Astrocyte (in vitro differentiated cells and primary cell): ENCODE measurements at regions not wholly inside any gene's neighbourhood (a gene's known extent, or its start where the extent isn't known, plus 50 kb on each side); places are given as distances from the start of the nearest gene placed in this dataset.

Experiments used
- DNase-seq: peaks from one replicate; pipeline ENCODE4 v3.0.0-alpha.2; 2010; ENCODE audit warnings: low read depth
- FAIRE-seq: peaks from 2 replicates; lab custom pipeline; 2011; peaks lifted over from hg19 to GRCh38; lab: Jason Lieb, UNC
- H2AFZ ChIP-seq: 2 replicates; pipeline ENCODE4 v1.6.0; 2012; ENCODE audit warnings: low read depth, low read length, inconsistent platforms
- H3K27ac ChIP-seq: 2 replicates; pipeline ENCODE4 v1.5.1; 2011; ENCODE audit warnings: low read depth, low read length, inconsistent platforms
- H3K27me3 ChIP-seq: 2 replicates; pipeline ENCODE4 v1.6.0; 2011; ENCODE audit warnings: low read length, inconsistent platforms; ENCODE audit not compliant: insufficient read depth
- H3K36me3 ChIP-seq: 2 replicates; pipeline ENCODE4 v1.5.1; 2011; ENCODE audit warnings: low read length, inconsistent platforms; ENCODE audit not compliant: insufficient read depth
- H3K4me1 ChIP-seq: 2 replicates; pipeline ENCODE4 v1.5.1; 2011; ENCODE audit warnings: low read length, inconsistent platforms; ENCODE audit not compliant: insufficient read depth
- H3K4me2 ChIP-seq: 2 replicates; pipeline ENCODE4 v1.6.0; 2012; ENCODE audit warnings: low read length, inconsistent platforms
- H3K4me3 ChIP-seq: 2 replicates; pipeline ENCODE4 v1.5.1; 2011; ENCODE audit warnings: low read depth, mild to moderate bottlenecking, low read length, inconsistent platforms; ENCODE audit not compliant: insufficient read depth
- H3K79me2 ChIP-seq: 2 replicates; pipeline ENCODE4 v1.6.0; 2012; ENCODE audit warnings: mild to moderate bottlenecking, low read length, inconsistent platforms; ENCODE audit not compliant: insufficient read depth
- H3K9ac ChIP-seq: 2 replicates; pipeline ENCODE4 v1.6.0; 2012; ENCODE audit warnings: mild to moderate bottlenecking, low read length, inconsistent platforms
- H3K9me3 ChIP-seq: 2 replicates; pipeline ENCODE4 v1.5.1; 2012; ENCODE audit warnings: low read depth, mild to moderate bottlenecking, low read length, inconsistent platforms; ENCODE audit not compliant: insufficient read depth
- H4K20me1 ChIP-seq: 2 replicates; pipeline ENCODE4 v1.6.0; 2012; ENCODE audit warnings: low read length, inconsistent platforms; ENCODE audit not compliant: insufficient read depth
- H3K27ac Mint-ChIP-seq: one replicate; pipeline ENCODE4 v1.8.0; 2021; ENCODE audit warnings: mild to moderate bottlenecking, mixed read lengths; ENCODE audit not compliant: unreplicated experiment
- H3K27me3 Mint-ChIP-seq: one replicate; pipeline ENCODE4 v1.8.0; 2021; ENCODE audit warnings: low read depth, mixed read lengths; ENCODE audit not compliant: unreplicated experiment
- H3K36me3 Mint-ChIP-seq: one replicate; pipeline ENCODE4 v1.8.0; 2021; ENCODE audit warnings: low read depth, mixed read lengths; ENCODE audit not compliant: unreplicated experiment
- H3K4me1 Mint-ChIP-seq: one replicate; pipeline ENCODE4 v1.8.0; 2021; ENCODE audit warnings: low read depth, mixed read lengths; ENCODE audit not compliant: unreplicated experiment
- H3K4me3 Mint-ChIP-seq: one replicate; pipeline ENCODE4 v1.8.0; 2021; ENCODE audit warnings: mild to moderate bottlenecking, moderate library complexity, mixed read lengths; ENCODE audit not compliant: unreplicated experiment
- H3K9me3 Mint-ChIP-seq: one replicate; pipeline ENCODE4 v1.8.0; 2021; ENCODE audit warnings: mild to moderate bottlenecking, mixed read lengths; ENCODE audit not compliant: unreplicated experiment
- CTCF ChIP-seq: IDR thresholded peaks from 2 replicates; pipeline ENCODE4 v1.5.1; 2011; ENCODE audit warnings: low read depth, mild to moderate bottlenecking, inconsistent platforms, low read length, moderate library complexity; ENCODE audit not compliant: insufficient read depth
- EZH2 ChIP-seq: IDR thresholded peaks from 2 replicates; pipeline ENCODE4 v1.6.1; 2012; ENCODE audit warnings: mild to moderate bottlenecking, low read length, inconsistent platforms; ENCODE audit not compliant: insufficient read depth

GRCh38 chrX:40165206-40165605 lies 67.4 kb upstream of the BCOR start:
- Histone ChIP-seq H3K27ac (no peak overlapping the region), H3K4me3 (no peak overlapping the region), H3K4me2 (no peak overlapping the region), H3K27me3 (no peaks in the 10 kb centered on the region), H4K20me1 (no peaks in the 10 kb centered on the region), H3K9ac (no peak overlapping the region), H2AFZ (no peak overlapping the region), H3K4me1 (peaks cover 20% of the 10 kb centered on the region), H3K9me3 (no peaks in the 10 kb centered on the region), H3K79me2 (no peaks in the 10 kb centered on the region), H3K36me3 (no peaks in the 10 kb centered on the region)
- no peak overlapping the region for H3K27ac Mint-ChIP-seq
- DNase-seq (no peak), FAIRE-seq (no peak)
- H3K36me3 Mint-ChIP-seq = no peaks in the 10 kb centered on the region
- no peak overlapping the region for H3K4me3 Mint-ChIP-seq
- H3K4me1 Mint-ChIP-seq = peaks cover 1% of the 10 kb centered on the region
- peaks cover 37% of the 10 kb centered on the region for H3K27me3 Mint-ChIP-seq
- no peak for TF ChIP-seq EZH2
- no peak for TF ChIP-seq CTCF
- H3K9me3 Mint-ChIP-seq = peaks cover 2% of the 10 kb centered on the region

GRCh38 chrX:40164751-40165150 lies 67.0 kb upstream of the BCOR start:
- Mint-ChIP-seq H3K9me3 (peaks cover 2% of the 10 kb centered on the region), H3K27ac (no peak overlapping the region), H3K36me3 (no peaks in the 10 kb centered on the region), H3K4me3 (no peak overlapping the region), H3K27me3 (peaks cover 37% of the 10 kb centered on the region), H3K4me1 (peaks cover 1% of the 10 kb centered on the region)
- Histone ChIP-seq H3K27me3 (no peaks in the 10 kb centered on the region), H4K20me1 (no peaks in the 10 kb centered on the region), H3K4me3 (no peak overlapping the region), H3K27ac (no peak overlapping the region), H3K79me2 (no peaks in the 10 kb centered on the region), H3K36me3 (no peaks in the 10 kb centered on the region), H3K4me1 (peaks cover 20% of the 10 kb centered on the region), H3K9me3 (no peaks in the 10 kb centered on the region), H3K4me2 (no peak overlapping the region), H3K9ac (no peak overlapping the region), H2AFZ (no peak overlapping the region)
- no peak for TF ChIP-seq EZH2
- no peak for TF ChIP-seq CTCF
- DNase-seq (no peak), FAIRE-seq (no peak)

- DNase-seq (no peak), FAIRE-seq (no peak)
- H3K4me3 Mint-ChIP-seq = peak overlapping the region; percentile 85
- Histone ChIP-seq H3K27me3 (no peaks in the 10 kb centered on the region), H3K9me3 (no peaks in the 10 kb centered on the region), H3K9ac (peak overlapping the region; percentile 73), H3K36me3 (no peaks in the 10 kb centered on the region), H3K4me2 (peak overlapping the region; percentile 84), H3K4me3 (peak overlapping the region; percentile 54), H3K79me2 (no peaks in the 10 kb centered on the region), H3K27ac (peak overlapping the region; percentile 19), H3K4me1 (peaks cover 5% of the 10 kb centered on the region), H4K20me1 (no peaks in the 10 kb centered on the region), H2AFZ (peak overlapping the region; percentile 88)
- no peak for TF ChIP-seq EZH2
- TF ChIP-seq CTCF = no peak
- peaks cover 4% of the 10 kb centered on the region for H3K9me3 Mint-ChIP-seq
- peaks cover 1% of the 10 kb centered on the region for H3K4me1 Mint-ChIP-seq
- no peaks in the 10 kb centered on the region for H3K36me3 Mint-ChIP-seq
- peak overlapping the region; percentile 72 for H3K27ac Mint-ChIP-seq
- H3K27me3 Mint-ChIP-seq = peaks cover 13% of the 10 kb centered on the region
Measured at GRCh38 chrX:40158036-40158706, 60.4 kb upstream of the BCOR start.
